Right ventricle myocardium superior (tissue), 1 donor: ENCODE measurements at regions not wholly inside any gene's neighbourhood (a gene's known extent, or its start where the extent isn't known, plus 50 kb on each side); places are given as distances from the start of the nearest gene placed in this dataset.
A peak's percentile ranks its signal among the peaks of the same experiment; 100 is the strongest.
"Not testable (repeated sequence)": the region's sequence is repeated elsewhere in the genome, so short reads cannot be mapped to it uniquely, and the experiment has no call there.

Source experiments
- ATAC-seq: fragments of 200-7000 bp; cut with Tn5 transposase; one replicate; pipeline ENCODE4 v1.9.1; 2020; ENCODE audit warnings: mild to moderate bottlenecking; ENCODE audit not compliant: poor library complexity
- DNase-seq: peaks from one replicate; pipeline ENCODE4 v3.0.0-alpha.2; 2020
- intact Hi-C: fragments of 100-400 bp; cut with DNase I; formaldehyde crosslinking; loops from one replicate; pipeline ENCODE4 v1.11.2; 2022
- donor health status: DM: no; HTN: yes; CAD: no; lungs with severe emphysema.

DNA sequence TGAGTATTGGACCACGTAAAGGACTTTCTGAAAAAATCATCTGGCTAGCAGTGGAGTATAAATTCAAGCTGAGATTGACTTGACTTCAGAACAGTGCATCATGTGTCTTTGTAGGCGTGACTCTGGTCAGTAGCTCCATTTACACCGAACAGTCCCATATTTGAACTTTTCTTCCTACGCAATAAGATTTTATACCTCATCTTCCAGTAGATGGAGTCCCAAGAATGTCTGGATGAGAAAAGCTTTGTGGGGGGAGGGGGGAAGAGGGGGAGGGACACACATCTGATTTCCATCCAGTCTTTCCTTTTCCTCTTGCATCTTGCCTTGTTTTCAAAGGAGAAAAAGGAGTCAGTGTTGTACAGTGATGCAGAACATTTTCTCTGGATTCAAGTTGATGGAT is 241.0 kb downstream of the EMP1 start:
- intact Hi-C loops: no loop called here
- ATAC-seq (no peak), DNase-seq (no peak)

DNA sequence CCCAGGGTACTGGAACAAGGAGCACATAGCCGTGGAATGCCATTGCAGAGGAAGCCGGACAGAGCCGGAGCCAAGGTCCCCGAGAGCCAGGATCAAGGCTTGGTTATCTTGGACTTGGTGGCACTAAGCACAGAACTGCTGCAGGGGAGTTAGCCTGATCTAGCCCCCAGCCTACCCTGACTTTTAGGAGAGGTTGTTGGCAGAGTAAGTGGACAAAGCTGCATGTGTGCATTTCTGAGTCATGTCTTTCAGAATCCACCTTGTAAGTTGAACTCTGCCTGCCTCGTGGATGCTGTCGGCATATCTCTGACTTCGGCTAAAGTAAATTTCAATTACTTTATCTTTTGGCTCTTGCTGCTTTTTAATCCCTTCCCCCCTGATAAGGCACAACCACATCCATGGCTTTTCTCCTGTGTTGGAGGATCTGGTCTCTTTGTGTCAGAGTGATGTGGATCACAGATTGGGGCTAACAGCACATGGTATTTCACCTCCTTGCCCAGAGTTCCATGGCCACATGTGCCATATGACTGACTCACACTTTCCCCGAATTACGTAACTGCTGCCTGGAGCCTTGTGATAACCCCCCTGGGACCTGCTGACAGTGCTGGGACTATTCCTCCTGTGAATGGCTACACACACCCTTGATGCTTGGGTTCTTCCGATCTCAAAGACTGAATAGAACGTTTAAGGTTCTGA is 240.3 kb downstream of the EMP1 start:
- DNase-seq (peak; percentile 43), ATAC-seq (peak; percentile 76)
- intact Hi-C loops: no loop called here

DNA sequence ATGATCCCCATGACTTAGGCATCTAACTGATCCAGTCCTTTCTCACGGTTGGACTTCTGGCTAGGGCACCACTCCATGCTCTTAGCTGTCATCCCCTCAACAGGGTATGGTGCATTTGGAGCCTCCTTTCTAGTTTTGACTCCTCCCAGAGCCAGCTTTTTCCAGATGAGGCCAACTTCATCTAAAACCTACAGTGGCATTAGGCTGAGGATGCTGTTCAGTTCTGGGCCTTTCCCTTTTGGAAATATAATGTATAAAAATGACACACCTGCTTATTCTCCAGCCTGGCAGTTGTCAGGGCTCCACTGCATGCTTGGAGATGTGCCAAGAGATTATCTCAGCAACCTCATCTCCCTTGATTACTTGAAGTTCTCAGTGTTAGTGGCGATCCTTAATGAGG is 239.7 kb downstream of the EMP1 start:
- intact Hi-C loops: no loop called here
- no peak for DNase-seq
- ATAC-seq: no peak

DNA sequence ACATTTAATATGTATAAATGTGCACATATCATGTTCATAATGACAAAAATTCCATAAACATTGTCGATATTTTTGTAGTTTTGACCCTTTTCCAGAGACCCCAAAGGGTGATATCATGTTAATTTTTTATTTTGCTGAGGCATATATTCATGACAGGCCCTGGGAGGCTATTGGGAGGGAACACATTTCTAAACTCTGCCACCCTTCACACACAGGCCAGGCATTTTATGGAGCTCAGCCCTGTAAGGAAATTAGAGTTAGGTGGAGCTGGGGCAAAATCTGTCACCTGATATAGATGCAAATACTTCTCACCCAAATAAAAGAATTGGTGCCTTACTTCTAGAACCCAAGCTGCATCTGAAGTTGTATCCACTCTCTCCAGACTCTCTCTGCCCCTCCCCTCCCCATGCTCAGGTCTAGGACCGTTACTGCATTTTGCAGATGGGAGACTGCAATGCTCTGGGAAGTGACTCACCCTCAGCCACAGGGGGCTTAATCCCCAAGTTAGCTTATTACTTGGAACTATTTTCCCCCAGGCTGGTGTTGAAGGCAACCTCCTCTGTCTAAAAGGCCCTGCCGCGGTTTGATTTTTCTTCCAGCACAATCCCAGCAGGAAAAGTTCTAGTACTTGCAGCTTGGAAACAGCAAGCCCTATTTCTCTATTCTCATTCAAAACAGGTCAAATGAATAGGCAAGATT is 238.9 kb downstream of the EMP1 start:
- DNase-seq (no peak), ATAC-seq (no peak)
- intact Hi-C loops: no loop called here

DNA sequence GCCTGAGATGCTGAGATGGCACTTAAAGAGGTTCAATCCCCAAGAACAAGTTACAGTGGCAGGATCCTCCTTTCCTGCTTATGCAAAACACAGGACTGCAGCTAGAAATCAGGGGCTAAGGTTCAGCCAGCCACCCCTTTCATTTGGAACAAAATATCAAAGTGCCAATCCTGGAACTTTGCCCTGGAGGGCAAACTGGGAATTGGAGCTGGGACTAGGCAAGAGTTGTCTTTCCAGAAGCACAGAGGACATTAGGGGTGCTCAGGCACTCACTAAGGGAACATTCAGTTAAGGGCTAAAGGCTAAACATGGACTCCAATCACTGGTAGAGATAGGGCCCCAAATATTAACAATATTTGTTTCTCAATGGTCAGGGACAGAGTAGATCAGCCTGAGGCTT is 237.2 kb downstream of the EMP1 start:
- DNase-seq (no peak), ATAC-seq (no peak)
- intact Hi-C loops: no loop called here

DNA sequence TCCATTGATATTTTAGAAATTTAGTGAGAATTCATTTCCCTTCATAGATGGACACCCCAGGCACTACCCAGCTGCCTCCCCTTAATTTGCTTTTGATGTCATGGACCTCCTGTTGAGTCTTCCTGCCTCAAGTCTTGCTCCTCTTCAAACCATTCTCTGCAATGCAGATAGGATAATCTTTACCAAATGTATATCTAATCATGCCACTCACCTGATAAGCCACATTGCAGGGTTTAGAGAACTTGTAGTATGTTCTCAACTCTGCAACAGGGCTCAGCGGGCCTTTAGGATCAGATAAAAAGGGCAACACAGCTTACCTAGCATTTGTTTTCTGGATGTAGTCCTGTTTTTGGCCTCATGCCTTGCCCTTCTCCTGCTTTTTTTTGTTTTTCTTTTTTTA is 234.5 kb downstream of the EMP1 start:
- ATAC-seq: no peak
- intact Hi-C loops: no loop called here

DNA sequence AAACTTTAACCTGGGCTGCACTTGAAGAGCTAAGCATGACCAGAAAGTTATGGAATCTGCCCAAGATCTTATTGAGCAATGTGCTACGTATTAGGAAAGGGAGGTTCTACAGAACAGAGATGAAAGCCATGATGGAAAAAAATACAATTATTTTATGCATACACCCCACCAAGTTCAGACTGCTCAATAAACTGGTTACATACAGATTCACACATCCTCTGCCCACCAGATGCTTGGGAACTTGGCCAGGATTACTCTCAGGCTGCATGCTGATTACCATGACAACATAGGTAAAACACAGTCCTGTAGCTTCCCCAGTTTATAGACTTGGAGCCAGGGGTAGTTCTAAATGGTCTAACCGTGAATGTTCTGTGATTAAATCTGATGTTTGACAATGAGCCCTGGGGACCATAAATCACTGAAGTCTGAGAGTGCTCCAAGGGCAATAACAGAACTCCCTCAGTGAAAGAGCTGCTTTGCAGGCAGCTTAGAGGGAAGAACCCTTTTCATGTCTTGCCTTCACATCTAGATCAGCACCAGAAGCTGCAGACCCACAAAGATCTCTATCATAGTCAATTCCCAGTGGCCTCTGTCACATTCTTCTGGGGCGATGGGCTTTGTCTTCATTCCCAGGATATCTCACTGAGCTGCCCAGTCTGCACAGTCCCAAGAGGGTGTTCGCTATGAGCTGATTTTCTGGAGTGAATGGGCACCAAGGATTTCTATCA is 232.2 kb downstream of the EMP1 start:
- no peak for ATAC-seq

More for the DNA sequence above, 234.5 kb downstream of the EMP1 start:
- DNase-seq: no peak

DNA sequence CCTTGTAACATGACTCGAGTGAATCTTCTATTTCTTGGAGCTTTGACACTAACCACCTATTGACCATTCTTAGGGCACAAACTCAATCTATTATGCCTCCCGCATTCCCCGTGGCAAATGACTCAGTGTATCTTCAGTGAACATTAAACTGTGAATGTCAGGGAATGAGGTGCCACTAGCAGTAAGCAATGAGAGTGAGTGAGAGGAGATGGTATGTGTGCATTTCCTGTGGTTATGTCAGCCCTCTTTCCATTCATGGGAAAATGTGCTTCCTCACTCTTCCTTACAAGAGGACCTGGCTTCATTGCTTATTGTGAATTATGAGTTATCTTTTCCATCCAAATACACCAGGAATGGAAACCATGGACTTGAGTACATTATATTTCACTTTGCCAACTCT is 229.2 kb downstream of the EMP1 start:
- ATAC-seq (no peak), DNase-seq (no peak)
- intact Hi-C loops: no loop called here

More for the DNA sequence above, 232.2 kb downstream of the EMP1 start:
- intact Hi-C loops: no loop called here
- DNase-seq: no peak

DNA sequence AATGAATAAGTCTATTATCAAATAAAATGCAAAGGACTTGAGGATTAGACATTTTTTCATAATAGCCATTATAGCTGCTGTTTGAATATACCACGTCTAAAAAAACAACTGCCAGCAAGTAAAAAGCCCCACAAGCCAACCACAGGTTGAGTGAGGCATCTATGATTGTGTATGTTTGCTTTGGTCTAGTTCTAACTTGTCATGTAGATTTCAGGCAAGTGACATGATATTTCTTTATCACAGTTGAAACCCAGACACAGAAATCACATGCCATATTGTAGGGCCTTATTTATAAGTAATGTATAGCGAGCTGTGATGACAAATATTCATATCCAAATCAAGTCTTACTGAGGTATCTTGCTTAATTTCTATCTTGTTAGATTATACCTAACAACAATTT is 225.8 kb downstream of the EMP1 start:
- intact Hi-C loops: no loop called here
- no peak for ATAC-seq
- no peak for DNase-seq

DNA sequence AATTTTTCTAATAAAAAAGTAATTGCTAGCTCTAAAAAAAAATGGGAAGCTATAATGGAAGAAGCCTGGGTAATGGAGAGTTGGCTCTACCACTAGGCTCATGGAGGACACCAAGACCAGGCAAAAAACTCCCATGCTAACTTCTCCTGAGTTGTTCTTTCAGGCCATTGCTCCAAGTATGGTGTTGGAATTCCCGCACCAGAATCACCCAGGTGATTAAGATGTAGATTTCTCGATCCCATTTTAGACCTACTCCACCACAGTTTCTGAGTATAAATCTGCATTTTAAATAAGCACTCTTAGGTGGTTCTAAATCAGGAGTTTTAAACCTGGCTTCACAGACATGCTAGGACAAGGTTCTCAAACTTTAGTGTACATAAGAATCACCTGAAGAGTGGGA is 221.0 kb downstream of the EMP1 start:
- ATAC-seq: no peak
- intact Hi-C loops: no loop called here
- no peak for DNase-seq

DNA sequence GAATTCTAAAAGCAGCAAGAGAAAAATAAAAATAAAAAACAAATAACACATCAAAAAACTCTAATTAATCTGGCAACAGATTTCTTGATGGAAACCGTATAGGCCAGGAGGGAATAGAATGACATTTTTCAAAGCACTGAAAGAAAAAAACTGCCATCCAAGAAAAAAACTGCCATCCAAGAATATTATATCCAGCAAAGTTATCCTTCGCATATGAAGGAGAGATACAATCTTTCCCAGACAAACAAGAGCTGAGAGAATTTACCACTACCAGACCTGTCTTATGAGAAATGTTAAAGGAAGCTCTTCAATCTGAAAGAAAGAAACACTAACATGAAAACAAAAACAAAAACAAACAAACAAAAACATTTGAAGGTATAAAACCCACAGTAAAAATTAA is 214.8 kb downstream of the EMP1 start:
- ATAC-seq (no peak), DNase-seq (no peak)
- intact Hi-C loops: no loop called here

DNA sequence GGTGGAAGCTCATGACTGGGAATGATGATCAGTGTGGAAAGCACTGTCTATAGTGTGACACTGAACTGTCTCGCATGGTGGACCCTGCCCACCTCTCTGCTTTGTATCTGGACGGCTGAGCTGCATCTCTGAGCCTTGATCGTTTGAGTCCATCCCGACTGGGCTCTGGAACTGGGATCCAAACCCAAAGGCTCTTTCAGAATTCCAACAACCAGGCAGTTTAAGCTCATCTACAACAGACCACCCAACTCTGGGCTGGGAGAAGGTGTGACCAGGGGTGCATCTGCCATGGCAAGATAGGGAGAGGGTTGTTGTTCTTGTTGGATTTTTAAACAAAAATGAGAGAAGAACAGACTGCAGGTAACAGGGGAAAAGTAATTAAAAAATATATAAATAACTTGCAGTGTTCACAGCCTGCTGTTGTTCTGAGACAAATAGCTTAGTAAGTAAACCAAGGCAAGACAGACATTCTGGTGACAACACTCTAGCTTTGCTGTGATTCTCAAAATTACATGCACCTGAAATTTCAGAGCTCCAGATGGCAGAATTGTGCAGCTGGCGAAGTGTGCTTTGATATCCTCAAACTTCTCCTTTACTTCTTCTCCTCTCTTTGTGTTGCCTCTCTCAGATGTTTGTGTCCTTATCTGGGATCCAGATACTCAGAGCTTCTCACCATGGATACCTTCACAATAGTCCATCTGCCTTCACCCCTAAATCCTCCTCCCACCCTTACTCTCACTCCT is 209.6 kb downstream of the EMP1 start:
- ATAC-seq (no peak), DNase-seq (no peak)
- intact Hi-C loops: no loop called here

DNA sequence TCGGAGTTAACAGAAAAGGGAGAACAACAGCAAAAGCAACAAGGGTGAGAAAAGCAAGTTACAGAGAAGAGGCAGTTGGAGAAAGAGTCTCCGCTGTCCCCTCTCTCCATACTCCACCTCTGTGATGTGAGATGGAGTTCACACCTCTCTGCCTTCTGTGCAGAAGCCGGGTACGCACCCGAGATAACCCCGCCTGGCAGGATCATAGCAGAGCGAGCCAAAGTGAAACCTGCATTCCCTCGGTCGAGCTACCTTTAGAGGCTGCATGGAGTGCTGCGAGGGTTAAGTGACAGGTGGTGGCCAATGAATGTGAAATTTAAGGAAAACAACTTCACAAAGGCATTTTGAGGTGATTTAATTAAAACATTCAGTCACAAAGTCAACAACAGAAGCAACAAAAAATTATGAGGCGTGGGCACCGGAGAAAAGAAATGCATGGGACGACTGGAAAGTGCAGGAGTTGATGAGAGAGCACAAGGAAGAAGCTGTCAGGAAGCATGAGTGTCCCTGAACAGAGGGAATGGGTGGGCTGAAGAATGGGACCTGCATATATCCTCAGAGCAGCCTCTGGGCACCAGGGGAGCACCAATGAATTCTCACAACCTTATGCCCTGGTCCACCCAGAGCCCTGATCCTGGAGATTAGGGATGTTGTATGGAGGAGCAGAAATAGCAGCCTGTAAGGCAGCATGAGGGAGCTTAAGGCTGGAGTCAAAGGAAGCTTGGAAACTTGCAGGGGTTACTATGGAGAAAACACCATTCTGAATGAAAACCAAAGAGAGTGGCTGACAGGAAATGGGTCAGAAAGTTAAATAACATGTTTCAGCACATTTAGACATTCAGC is 208.3 kb downstream of the EMP1 start:
- intact Hi-C loops: no loop called here
- DNase-seq (no peak), ATAC-seq (no peak)

DNA sequence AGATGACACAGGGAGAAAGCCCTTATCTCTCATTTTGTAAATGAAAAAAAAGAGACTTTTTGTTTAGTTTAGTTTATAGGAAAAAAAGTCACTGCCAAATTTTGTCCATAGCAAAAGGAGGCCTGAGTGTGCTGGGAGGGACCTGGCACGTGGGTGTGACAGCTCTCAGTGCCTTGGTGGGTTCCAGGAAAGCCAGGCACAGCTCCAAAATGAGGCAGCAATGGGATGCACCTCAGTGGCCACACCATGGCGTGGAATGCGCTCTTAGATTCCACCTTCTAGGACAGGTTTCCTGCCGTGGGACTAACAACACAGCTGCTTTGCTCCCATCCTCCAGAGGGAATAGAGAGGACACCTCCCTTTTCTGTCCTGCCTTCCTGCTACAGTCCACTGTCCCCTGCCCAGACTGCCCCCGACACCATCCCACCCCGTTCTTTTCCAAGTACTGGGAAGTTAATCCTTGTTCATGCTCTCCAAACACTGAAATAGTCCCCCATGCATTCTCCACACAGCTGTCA is 207.6 kb downstream of the EMP1 start:
- ATAC-seq: no peak
- intact Hi-C loops: no loop called here

DNA sequence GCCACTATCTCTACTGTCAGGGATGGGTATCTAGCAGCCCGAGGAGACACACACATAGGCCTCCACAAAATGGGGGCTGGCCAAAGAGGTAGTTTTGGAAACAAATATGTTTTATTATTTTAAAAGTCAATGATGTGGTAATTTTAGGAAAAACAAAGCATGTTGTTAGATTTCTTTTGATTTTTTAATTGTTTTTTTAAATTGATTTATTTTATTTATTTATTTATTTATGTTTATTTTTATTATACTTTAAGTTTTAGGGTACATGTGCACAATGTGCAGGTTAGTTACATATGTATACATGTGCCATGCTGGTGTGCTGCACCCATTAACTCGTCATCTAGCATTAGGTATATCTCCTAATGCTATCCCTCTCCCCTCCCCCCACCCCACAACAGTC is 194.8 kb downstream of the EMP1 start:
- DNase-seq, intact Hi-C loops, ATAC-seq: not testable (repeated sequence)

More for the DNA sequence above, 207.6 kb downstream of the EMP1 start:
- no peak for DNase-seq

DNA sequence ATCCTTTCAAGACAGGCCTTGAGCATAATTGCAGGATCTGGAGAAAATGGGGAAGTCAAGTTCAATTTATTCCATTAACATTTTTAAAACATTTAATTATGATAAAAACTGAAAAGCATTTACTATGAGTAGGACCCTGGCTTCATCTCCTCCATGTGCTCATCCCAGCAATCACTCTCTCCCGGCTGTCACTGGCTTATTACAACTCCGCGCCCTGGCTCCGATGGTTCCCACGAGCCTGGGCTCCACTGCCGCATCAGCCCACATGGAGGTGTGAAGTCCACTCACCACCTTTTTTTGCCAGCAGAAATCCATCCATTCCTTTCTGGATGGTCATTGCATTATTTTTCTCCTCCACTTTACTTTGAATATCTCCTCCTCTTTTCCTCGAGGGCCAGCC is 194.4 kb downstream of the EMP1 start:
- intact Hi-C loops: no loop called here
- DNase-seq: no peak
- ATAC-seq: no peak

DNA sequence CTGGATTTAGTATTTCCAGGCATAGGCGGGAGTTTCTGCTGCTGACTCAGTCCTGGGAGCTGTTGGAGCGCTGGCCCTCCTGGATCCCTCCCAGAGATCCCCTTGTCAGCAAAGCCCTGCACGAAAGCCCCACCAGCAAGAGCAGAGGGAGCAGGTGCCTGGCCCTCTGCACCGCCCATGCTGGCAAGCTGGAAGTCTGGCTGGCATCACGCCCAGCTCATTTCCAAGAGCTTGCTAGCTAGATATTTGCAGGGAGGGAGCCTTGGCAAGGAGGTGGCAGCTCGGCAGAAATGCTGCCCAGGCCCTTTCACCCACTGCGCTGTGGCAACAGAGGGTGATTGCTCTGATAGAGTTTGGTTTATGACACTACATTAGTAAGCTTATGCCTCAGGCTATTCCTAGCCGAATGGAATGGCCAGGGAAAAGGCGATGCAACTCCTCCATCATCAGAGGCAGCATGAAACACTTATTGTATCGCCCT is 193.9 kb downstream of the EMP1 start:
- DNase-seq (peak; percentile 90), ATAC-seq (peak; percentile 99)
- intact Hi-C loops: no loop called here

DNA sequence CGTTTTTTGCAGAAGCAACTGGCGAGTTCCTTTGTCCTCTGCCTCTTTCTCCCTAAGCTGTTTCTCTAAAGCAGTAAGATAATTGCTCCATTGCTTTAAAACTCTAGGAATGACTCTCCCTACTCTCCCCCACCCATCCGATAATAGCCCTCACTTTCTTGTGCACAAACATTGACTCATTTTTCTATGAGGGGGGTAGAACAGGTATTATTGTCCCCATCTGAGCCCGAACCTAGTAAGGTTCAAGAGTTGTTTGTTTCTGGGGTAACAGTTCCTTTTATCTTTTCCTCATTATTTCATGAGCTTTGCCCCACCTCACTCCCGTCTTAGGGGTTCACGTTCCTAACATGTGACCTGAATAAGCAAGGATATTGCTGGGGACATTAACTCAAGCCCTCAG is 190.6 kb downstream of the EMP1 start:
- DNase-seq: no peak
- no peak for ATAC-seq
- intact Hi-C loops: no loop called here
